ENCODE measurements at regions not wholly inside any gene's neighbourhood (a gene's known extent, or its start where the extent isn't known, plus 50 kb on each side); places are given as distances from the start of the nearest gene placed in this dataset.

- whole genome bisulfite sequencing, 4 donors, result 72 to 81% (median 78%) methylated on average over 6 of the region's 6 CpGs
- H3K4me1 ChIP-seq, result peaks cover 0 to 14% (median 0%) of the 10 kb centered on the region in 12 donors
- intact Hi-C loops (cut with DNase I), result no loop called here
- ATAC-seq, result no peak
- peak overlapping the region in 1 of 12 donors; percentile 65 for H3K27ac ChIP-seq
- TF ChIP-seq CTCF (IDR thresholded peaks at IDR 0.05) (no peak), POLR2A (IDR thresholded peaks at IDR 0.05) (no peak)
- no peaks in the 10 kb centered on the region for H3K36me3 ChIP-seq
- no peak overlapping the region for H3K4me3 ChIP-seq
- DNase-seq, result no peak
- H3K9me3 ChIP-seq, result no peaks in the 10 kb centered on the region
- no peaks in the 10 kb centered on the region for H3K27me3 ChIP-seq
Measured at GRCh38 chr2:181165199-181165868, 184.9 kb downstream of the UBE2E3 start.

GRCh38 chr2:181169503-181169902 is 189.1 kb downstream of the UBE2E3 start:
- TF ChIP-seq POLR2A (IDR thresholded peaks at IDR 0.05), result no peak
- no peak for TF ChIP-seq CTCF (IDR thresholded peaks at IDR 0.05)
- Histone ChIP-seq H3K4me3 (no peak overlapping the region), H3K4me1 (peaks cover 0 to 9% (median 0%) of the 10 kb centered on the region in 12 donors), H3K36me3 (no peaks in the 10 kb centered on the region), H3K27ac (peak overlapping the region in 1 of 12 donors; percentile 1), H3K27me3 (no peaks in the 10 kb centered on the region), H3K9me3 (no peaks in the 10 kb centered on the region)
- no peak for DNase-seq
- ATAC-seq, result no peak
- intact Hi-C loops (cut with DNase I), result no loop called here
- 33 to 53% (median 47%) methylated on average over 1 of the region's 1 CpG for WGBS, 4 donors

- intact Hi-C loops (cut with DNase I), result no loop called here
- H3K27me3 ChIP-seq, result no peaks in the 10 kb centered on the region
- H3K27ac ChIP-seq, result peak overlapping the region in 1 of 12 donors; percentile 2
- no peaks in the 10 kb centered on the region for H3K36me3 ChIP-seq
- no peak for ATAC-seq
- H3K9me3 ChIP-seq, result no peaks in the 10 kb centered on the region
- no peak for TF ChIP-seq POLR2A (IDR thresholded peaks at IDR 0.05)
- TF ChIP-seq CTCF (IDR thresholded peaks at IDR 0.05), result no peak
- no peak for DNase-seq
- WGBS, 4 donors, result 73 to 76% (median 75%) methylated on average over 2 of the region's 2 CpGs
- no peak overlapping the region for H3K4me3 ChIP-seq
- peaks cover 0 to 1% (median 0%) of the 10 kb centered on the region in 12 donors for H3K4me1 ChIP-seq
Measured at GRCh38 chr2:181170256-181170655, 189.9 kb downstream of the UBE2E3 start.

GRCh38 chr2:181172676-181173075 is 192.3 kb downstream of the UBE2E3 start:
- DNase-seq (no peak), ATAC-seq (no peak)
- Histone ChIP-seq H3K4me3 (no peak overlapping the region), H3K4me1 (no peaks in the 10 kb centered on the region), H3K36me3 (no peaks in the 10 kb centered on the region), H3K27ac (no peak overlapping the region), H3K9me3 (no peaks in the 10 kb centered on the region), H3K27me3 (no peaks in the 10 kb centered on the region)
- WGBS, 4 donors, result 84 to 88% (median 85%) methylated on average over 3 of the region's 3 CpGs
- intact Hi-C loops (cut with DNase I), result no loop called here
- no peak for TF ChIP-seq CTCF (IDR thresholded peaks at IDR 0.05)
- no peak for TF ChIP-seq POLR2A (IDR thresholded peaks at IDR 0.05)

Data from heart left ventricle (tissue), 16 donors.